ENCODE measurements at regions not wholly inside any gene's neighbourhood (a gene's known extent, or its start where the extent isn't known, plus 50 kb on each side); places are given as distances from the start of the nearest gene placed in this dataset.

GRCh38 chr3:64463981-64464380 lies 223.8 kb downstream of the ADAMTS9 start:
- TF ChIP-seq CTCF (IDR thresholded peaks at IDR 0.05) (no peak), POLR2AphosphoS5 (IDR thresholded peaks at IDR 0.05) (no peak)
